ENCODE measurements at regions not wholly inside any gene's neighbourhood (a gene's known extent, or its start where the extent isn't known, plus 50 kb on each side); places are given as distances from the start of the nearest gene placed in this dataset.

- H3K27ac Mint-ChIP-seq, result no peak overlapping the region
- intact Hi-C loops (cut with micrococcal nuclease), result no loop called here
- H3K9me3 Mint-ChIP-seq, result peaks cover 5% of the 10 kb centered on the region
Observed at GRCh38 chr1:182127656-182128055, 66.1 kb upstream of the ZNF648 start.

GRCh38 chr1:182126272-182126800, 64.8 kb upstream of the ZNF648 start:
- Mint-ChIP-seq H3K36me3 (ENCODE audit: low read depth) (no peaks in the 10 kb centered on the region), H3K27ac (no peak overlapping the region), H3K9me3 (no peaks in the 10 kb centered on the region), H3K4me3 (no peak overlapping the region), H3K27me3 (ENCODE audit: insufficient read depth) (peaks cover 10% of the 10 kb centered on the region), H3K4me1 (ENCODE audit: low read depth) (no peaks in the 10 kb centered on the region)
- intact Hi-C loops (cut with micrococcal nuclease), result no loop called here
- no peak for DNase-seq (ENCODE audit: low spot score)

More at GRCh38 chr1:182127656-182128055, 66.1 kb upstream of the ZNF648 start:
- DNase-seq (ENCODE audit: low spot score), result no peak
- Mint-ChIP-seq H3K4me1 (ENCODE audit: low read depth) (no peaks in the 10 kb centered on the region), H3K36me3 (ENCODE audit: low read depth) (no peaks in the 10 kb centered on the region), H3K27me3 (ENCODE audit: insufficient read depth) (peaks cover 10% of the 10 kb centered on the region), H3K4me3 (no peak overlapping the region)

GRCh38 chr1:182122913-182123260, 61.4 kb upstream of the ZNF648 start:
- Mint-ChIP-seq H3K4me1 (ENCODE audit: low read depth) (no peaks in the 10 kb centered on the region), H3K9me3 (no peaks in the 10 kb centered on the region), H3K27me3 (ENCODE audit: insufficient read depth) (peaks cover 12% of the 10 kb centered on the region), H3K36me3 (ENCODE audit: low read depth) (no peaks in the 10 kb centered on the region), H3K27ac (no peak overlapping the region), H3K4me3 (no peak overlapping the region)
- no peak for DNase-seq (ENCODE audit: low spot score)
- intact Hi-C loops (cut with micrococcal nuclease), result no loop called here

- no peaks in the 10 kb centered on the region for H3K4me1 Mint-ChIP-seq (ENCODE audit: low read depth)
- H3K36me3 Mint-ChIP-seq (ENCODE audit: low read depth), result no peaks in the 10 kb centered on the region
- no peaks in the 10 kb centered on the region for H3K9me3 Mint-ChIP-seq
- H3K27ac Mint-ChIP-seq, result no peak overlapping the region
- H3K27me3 Mint-ChIP-seq (ENCODE audit: insufficient read depth), result peaks cover 11% of the 10 kb centered on the region
- H3K4me3 Mint-ChIP-seq, result no peak overlapping the region
- intact Hi-C loops (cut with micrococcal nuclease), result no loop called here
- no peak for DNase-seq (ENCODE audit: low spot score)
Observed at GRCh38 chr1:182122256-182122912, 60.9 kb upstream of the ZNF648 start.

- no peaks in the 10 kb centered on the region for H3K9me3 Mint-ChIP-seq
- H3K36me3 Mint-ChIP-seq (ENCODE audit: low read depth), result no peaks in the 10 kb centered on the region
- H3K27ac Mint-ChIP-seq, result no peak overlapping the region
- DNase-seq (ENCODE audit: low spot score), result no peak
- intact Hi-C loops (cut with micrococcal nuclease), result no loop called here
- H3K27me3 Mint-ChIP-seq (ENCODE audit: insufficient read depth), result peaks cover 7% of the 10 kb centered on the region
- H3K4me3 Mint-ChIP-seq, result no peak overlapping the region
- no peaks in the 10 kb centered on the region for H3K4me1 Mint-ChIP-seq (ENCODE audit: low read depth)
Observed at GRCh38 chr1:182121787-182122186, 60.3 kb upstream of the ZNF648 start.

GRCh38 chr1:182120411-182121258, 59.1 kb upstream of the ZNF648 start:
- Mint-ChIP-seq H3K9me3 (no peaks in the 10 kb centered on the region), H3K27ac (no peak overlapping the region)

GRCh38 chr1:182119631-182120030, 58.1 kb upstream of the ZNF648 start:
- H3K27me3 Mint-ChIP-seq (ENCODE audit: insufficient read depth), result peaks cover 12% of the 10 kb centered on the region
- H3K36me3 Mint-ChIP-seq (ENCODE audit: low read depth), result no peaks in the 10 kb centered on the region
- no peak overlapping the region for H3K4me3 Mint-ChIP-seq
- intact Hi-C loops (cut with micrococcal nuclease), result no loop called here
- DNase-seq (ENCODE audit: low spot score), result no peak
- H3K27ac Mint-ChIP-seq, result no peak overlapping the region
- no peaks in the 10 kb centered on the region for H3K9me3 Mint-ChIP-seq
- no peaks in the 10 kb centered on the region for H3K4me1 Mint-ChIP-seq (ENCODE audit: low read depth)

More at GRCh38 chr1:182120411-182121258, 59.1 kb upstream of the ZNF648 start:
- DNase-seq (ENCODE audit: low spot score), result no peak
- no peaks in the 10 kb centered on the region for H3K4me1 Mint-ChIP-seq (ENCODE audit: low read depth)
- intact Hi-C loops (cut with micrococcal nuclease), result no loop called here
- H3K27me3 Mint-ChIP-seq (ENCODE audit: insufficient read depth), result peaks cover 3% of the 10 kb centered on the region
- no peaks in the 10 kb centered on the region for H3K36me3 Mint-ChIP-seq (ENCODE audit: low read depth)
- H3K4me3 Mint-ChIP-seq, result no peak overlapping the region

GRCh38 chr1:182118851-182119250, 57.3 kb upstream of the ZNF648 start:
- Mint-ChIP-seq H3K4me1 (ENCODE audit: low read depth) (no peaks in the 10 kb centered on the region), H3K9me3 (no peaks in the 10 kb centered on the region), H3K4me3 (no peak overlapping the region), H3K27ac (no peak overlapping the region), H3K36me3 (ENCODE audit: low read depth) (no peaks in the 10 kb centered on the region), H3K27me3 (ENCODE audit: insufficient read depth) (peaks cover 12% of the 10 kb centered on the region)
- no peak for DNase-seq (ENCODE audit: low spot score)
- intact Hi-C loops (cut with micrococcal nuclease), result no loop called here

GRCh38 chr1:182114627-182115023, 53.1 kb upstream of the ZNF648 start:
- Mint-ChIP-seq H3K36me3 (ENCODE audit: low read depth) (no peaks in the 10 kb centered on the region), H3K27ac (no peak overlapping the region), H3K27me3 (ENCODE audit: insufficient read depth) (peaks cover 18% of the 10 kb centered on the region), H3K4me3 (no peak overlapping the region), H3K4me1 (ENCODE audit: low read depth) (no peaks in the 10 kb centered on the region), H3K9me3 (no peaks in the 10 kb centered on the region)
- intact Hi-C loops (cut with micrococcal nuclease), result no loop called here
- DNase-seq (ENCODE audit: low spot score), result no peak

GRCh38 chr1:182113879-182114626, 52.5 kb upstream of the ZNF648 start:
- no peaks in the 10 kb centered on the region for H3K4me1 Mint-ChIP-seq (ENCODE audit: low read depth)
- intact Hi-C loops (cut with micrococcal nuclease), result no loop called here
- DNase-seq (ENCODE audit: low spot score), result no peak
- H3K27ac Mint-ChIP-seq, result no peak overlapping the region
- H3K9me3 Mint-ChIP-seq, result no peaks in the 10 kb centered on the region
- no peak overlapping the region for H3K4me3 Mint-ChIP-seq
- H3K27me3 Mint-ChIP-seq (ENCODE audit: insufficient read depth), result peaks cover 18% of the 10 kb centered on the region
- H3K36me3 Mint-ChIP-seq (ENCODE audit: low read depth), result no peaks in the 10 kb centered on the region

GRCh38 chr1:182111496-182111895, 50.0 kb upstream of the ZNF648 start:
- Mint-ChIP-seq H3K27me3 (ENCODE audit: insufficient read depth) (peaks cover 27% of the 10 kb centered on the region), H3K4me3 (no peak overlapping the region), H3K36me3 (ENCODE audit: low read depth) (no peaks in the 10 kb centered on the region), H3K9me3 (peaks cover 4% of the 10 kb centered on the region), H3K4me1 (ENCODE audit: low read depth) (no peaks in the 10 kb centered on the region), H3K27ac (no peak overlapping the region)
- no peak for DNase-seq (ENCODE audit: low spot score)
- intact Hi-C loops (cut with micrococcal nuclease), result no loop called here
